Heart left ventricle (tissue), 13 donors: ENCODE measurements at regions not wholly inside any gene's neighbourhood (a gene's known extent, or its start where the extent isn't known, plus 50 kb on each side); places are given as distances from the start of the nearest gene placed in this dataset.

Experiments
- POLR2A ChIP-seq, 2 donors: fragments of 450-650 bp; IDR thresholded peaks; one replicate each; pipeline ENCODE4 v1.6.1; 2017; ENCODE audit warnings: antibody characterized with exemption in 2 of 2, mild to moderate bottlenecking in 2 of 2, moderate library complexity in 2 of 2
- TF ChIP-seq, protein P1 (sequence below), 12 donors: fragments of 200-600 bp; sonication (generic) in 4 of 12; IDR thresholded peaks; one replicate each; pipeline versions ENCODE4 v1.5.0 to v1.8.0; 2018 to 2022; ENCODE audit warnings: antibody characterized with exemption in 12 of 12, mild to moderate bottlenecking in 5 of 12
- donor health status: ischemic (EF 13 %, LVEDD 7.1; RV severe dilation, severe dysfunction).
- donor health status: DM: no; HTN: yes; CAD: no.
- donor health status: DM: no; HTN: no; CAD: no.
- donor health status: ischemic (EF 25% LVEDD 6.9; RV normal size, moderate dysfunction).
- donor health status: ischemic (EF 25% LVEDD 5.7; RV mildly dilated, moderate dysfunction).
- donor health status: ischemic (EF 35%, LVEDD 5.7; RV mildly dilated, moderate dysfunction).
- donor health status: nonischemic (EF 11% LVEDD 7.7; RV severe dilation, severe dysfunction).
- donor health status: DM: yes; HTN: yes; CAD: no.
- donor health status: PGD.
- donor health status: ischemic (EF 29% LVEDD 5.4; RV normal size, mild dysfunction).
- donor health status: nonischemic (EF 23%, LVEDD 6.1; RV moderate dilation, normal function).

- TF ChIP-seq, protein P1, sequence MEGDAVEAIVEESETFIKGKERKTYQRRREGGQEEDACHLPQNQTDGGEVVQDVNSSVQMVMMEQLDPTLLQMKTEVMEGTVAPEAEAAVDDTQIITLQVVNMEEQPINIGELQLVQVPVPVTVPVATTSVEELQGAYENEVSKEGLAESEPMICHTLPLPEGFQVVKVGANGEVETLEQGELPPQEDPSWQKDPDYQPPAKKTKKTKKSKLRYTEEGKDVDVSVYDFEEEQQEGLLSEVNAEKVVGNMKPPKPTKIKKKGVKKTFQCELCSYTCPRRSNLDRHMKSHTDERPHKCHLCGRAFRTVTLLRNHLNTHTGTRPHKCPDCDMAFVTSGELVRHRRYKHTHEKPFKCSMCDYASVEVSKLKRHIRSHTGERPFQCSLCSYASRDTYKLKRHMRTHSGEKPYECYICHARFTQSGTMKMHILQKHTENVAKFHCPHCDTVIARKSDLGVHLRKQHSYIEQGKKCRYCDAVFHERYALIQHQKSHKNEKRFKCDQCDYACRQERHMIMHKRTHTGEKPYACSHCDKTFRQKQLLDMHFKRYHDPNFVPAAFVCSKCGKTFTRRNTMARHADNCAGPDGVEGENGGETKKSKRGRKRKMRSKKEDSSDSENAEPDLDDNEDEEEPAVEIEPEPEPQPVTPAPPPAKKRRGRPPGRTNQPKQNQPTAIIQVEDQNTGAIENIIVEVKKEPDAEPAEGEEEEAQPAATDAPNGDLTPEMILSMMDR (IDR thresholded peaks at IDR 0.05) = no peak
- no peak for TF ChIP-seq POLR2A (IDR thresholded peaks at IDR 0.05)
These were observed 361.1 kb upstream of the IRX1 start for GRCh38 chr5:3234566-3234965.
